ENCODE measurements at regions not wholly inside any gene's neighbourhood (a gene's known extent, or its start where the extent isn't known, plus 50 kb on each side); places are given as distances from the start of the nearest gene placed in this dataset.
A peak's percentile ranks its signal among the peaks of the same experiment; 100 is the strongest.

- no peak for TF ChIP-seq E4F1 (IDR thresholded peaks at IDR 0.05; ENCODE audit: borderline replicate concordance, partially characterized antibody)
- no peak for TF ChIP-seq CBX3 (IDR thresholded peaks at IDR 0.05; ENCODE audit: borderline replicate concordance, low read depth)
- no peak for TF ChIP-seq PRDM15 (CRISPR knock-in tag; IDR thresholded peaks at IDR 0.05)
Measured at GRCh38 chr3:16821053-16821452, 63.7 kb upstream of the PLCL2 start (continued).

- Histone ChIP-seq H3K9me3 (replicated peaks; ENCODE audit: control insufficient read depth, insufficient read depth, low read length) (no peaks in the 10 kb centered on the region; the same call in 2 of the 3 replicates), H3K27me3 (replicated peaks in 1 of 2; ENCODE audit: control insufficient read depth in 2 of 2, insufficient read depth in 2 of 2, low read length in 1 of 2) (no peaks in the 10 kb centered on the region), H3K4me2 (ENCODE audit: control insufficient read depth, insufficient read depth) (peak overlapping the region; percentile 74), H4K20me1 (ENCODE audit: control insufficient read depth, insufficient read depth) (no peaks in the 10 kb centered on the region), H2AFZ (ENCODE audit: control insufficient read depth, low read depth, low read length) (no peak overlapping the region; the same call in 1 of the 2 replicates), H3K4me1 (ENCODE audit: control insufficient read depth, insufficient read depth, low read length) (peaks cover 12% of the 10 kb centered on the region), H3K4me3 (no peak overlapping the region), H3K9ac (ENCODE audit: control insufficient read depth, insufficient read depth, low read length) (no peak overlapping the region), H3K27ac (ENCODE audit: control insufficient read depth, insufficient read depth) (no peak overlapping the region), H3K79me2 (ENCODE audit: control insufficient read depth, insufficient read depth, low read length) (no peaks in the 10 kb centered on the region), H3K36me3 (ENCODE audit: control insufficient read depth in 2 of 2, insufficient read depth in 2 of 2, low read length in 1 of 2) (no peaks in the 10 kb centered on the region)
- in situ Hi-C loops (cut with MboI) (no loop called here), intact Hi-C loops (cut with micrococcal nuclease; ENCODE audit: unreplicated experiment) (loop anchor here (10.0 kb wide), 1 partner anchor 529 kb away; no protein-coding TSS in a partner anchor)
- ChIA-PET POLR2A (interaction anchor here (0.6 kb wide), 1 partner anchor 556 kb away, joined by 3 read pairs; no protein-coding TSS in a partner anchor), CTCF (no interaction called here), SMC1A (ENCODE audit: uncharacterized antibody, unreplicated experiment) (interaction anchor here (2.7 kb wide), 1 partner anchor 14 kb away, joined by 8 read pairs; no protein-coding TSS in a partner anchor), RAD21 (ENCODE audit: unreplicated experiment) (no interaction called here)
- WGBS (ENCODE audit: insufficient coverage, insufficient replicate concordance, low lambda C conversion rate, missing lambda C conversion rate), result 26% methylated on average over 5 of the region's 5 CpGs
- no TSS peak for BruUV-seq (replicated peaks)
- ATAC-seq (peak; percentile 76), DNase-seq (ENCODE audit: low read depth, low spot score) (peak; percentile 71), FAIRE-seq (peak; percentile 49)
- TF ChIP-seq ZNF384 (IDR thresholded peaks at IDR 0.05; ENCODE audit: borderline replicate concordance, low read depth, low read length) (no peak), ZSCAN29 (IDR thresholded peaks at IDR 0.05) (no peak), E4F1 (IDR thresholded peaks at IDR 0.05; ENCODE audit: borderline replicate concordance, partially characterized antibody) (no peak), TAF1 (IDR thresholded peaks at IDR 0.05; ENCODE audit: borderline replicate concordance, low read depth, low read length) (no peak), ATF3 (IDR thresholded peaks at IDR 0.05; ENCODE audit: borderline replicate concordance, extremely low read depth, low read depth, low read length) (no peak), ZBTB33 (IDR thresholded peaks at IDR 0.05) (no peak), CEBPB (IDR thresholded peaks at IDR 0.05; ENCODE audit: borderline replicate concordance in 1 of 2, low read depth in 2 of 2, low read length in 2 of 2) (no peak)
Measured at GRCh38 chr3:16824081-16824696, 60.6 kb upstream of the PLCL2 start.
